ENCODE measurements at regions not wholly inside any gene's neighbourhood (a gene's known extent, or its start where the extent isn't known, plus 50 kb on each side); places are given as distances from the start of the nearest gene placed in this dataset.

DNA sequence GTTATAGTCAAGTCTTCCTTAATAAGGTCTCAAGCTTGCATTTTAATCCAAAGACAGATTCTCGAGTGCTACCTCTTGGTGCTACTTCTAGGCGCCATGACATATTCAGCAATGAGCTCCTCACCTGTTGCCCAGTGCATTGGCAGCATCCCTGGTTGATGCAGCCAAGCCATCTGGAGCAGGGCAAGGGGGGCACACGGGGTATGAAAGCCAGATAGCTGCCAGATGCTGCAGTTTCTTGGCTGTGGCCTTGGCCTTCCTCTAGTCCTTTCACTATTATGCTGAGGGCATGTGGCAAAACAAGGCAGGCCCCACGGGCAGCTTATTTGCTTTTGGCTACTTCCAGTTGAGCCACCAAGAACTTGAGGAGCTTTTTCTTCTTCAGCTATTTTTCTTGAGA is 168.6 kb upstream of the PGRMC2 start:
- TF ChIP-seq, protein P1, sequence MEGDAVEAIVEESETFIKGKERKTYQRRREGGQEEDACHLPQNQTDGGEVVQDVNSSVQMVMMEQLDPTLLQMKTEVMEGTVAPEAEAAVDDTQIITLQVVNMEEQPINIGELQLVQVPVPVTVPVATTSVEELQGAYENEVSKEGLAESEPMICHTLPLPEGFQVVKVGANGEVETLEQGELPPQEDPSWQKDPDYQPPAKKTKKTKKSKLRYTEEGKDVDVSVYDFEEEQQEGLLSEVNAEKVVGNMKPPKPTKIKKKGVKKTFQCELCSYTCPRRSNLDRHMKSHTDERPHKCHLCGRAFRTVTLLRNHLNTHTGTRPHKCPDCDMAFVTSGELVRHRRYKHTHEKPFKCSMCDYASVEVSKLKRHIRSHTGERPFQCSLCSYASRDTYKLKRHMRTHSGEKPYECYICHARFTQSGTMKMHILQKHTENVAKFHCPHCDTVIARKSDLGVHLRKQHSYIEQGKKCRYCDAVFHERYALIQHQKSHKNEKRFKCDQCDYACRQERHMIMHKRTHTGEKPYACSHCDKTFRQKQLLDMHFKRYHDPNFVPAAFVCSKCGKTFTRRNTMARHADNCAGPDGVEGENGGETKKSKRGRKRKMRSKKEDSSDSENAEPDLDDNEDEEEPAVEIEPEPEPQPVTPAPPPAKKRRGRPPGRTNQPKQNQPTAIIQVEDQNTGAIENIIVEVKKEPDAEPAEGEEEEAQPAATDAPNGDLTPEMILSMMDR (IDR thresholded peaks at IDR 0.05 in 4 of 5, conservative IDR thresholded peaks at IDR 0.05 in 1 of 5), result no peak
- no peak for TF ChIP-seq POLR2A (IDR thresholded peaks at IDR 0.05)

All from gastrocnemius medialis (tissue), 4 donors.